ENCODE measurements at regions not wholly inside any gene's neighbourhood (a gene's known extent, or its start where the extent isn't known, plus 50 kb on each side); places are given as distances from the start of the nearest gene placed in this dataset.

- DNase-seq (ENCODE audit: low read depth), result no peak
- TF ChIP-seq, protein P1, sequence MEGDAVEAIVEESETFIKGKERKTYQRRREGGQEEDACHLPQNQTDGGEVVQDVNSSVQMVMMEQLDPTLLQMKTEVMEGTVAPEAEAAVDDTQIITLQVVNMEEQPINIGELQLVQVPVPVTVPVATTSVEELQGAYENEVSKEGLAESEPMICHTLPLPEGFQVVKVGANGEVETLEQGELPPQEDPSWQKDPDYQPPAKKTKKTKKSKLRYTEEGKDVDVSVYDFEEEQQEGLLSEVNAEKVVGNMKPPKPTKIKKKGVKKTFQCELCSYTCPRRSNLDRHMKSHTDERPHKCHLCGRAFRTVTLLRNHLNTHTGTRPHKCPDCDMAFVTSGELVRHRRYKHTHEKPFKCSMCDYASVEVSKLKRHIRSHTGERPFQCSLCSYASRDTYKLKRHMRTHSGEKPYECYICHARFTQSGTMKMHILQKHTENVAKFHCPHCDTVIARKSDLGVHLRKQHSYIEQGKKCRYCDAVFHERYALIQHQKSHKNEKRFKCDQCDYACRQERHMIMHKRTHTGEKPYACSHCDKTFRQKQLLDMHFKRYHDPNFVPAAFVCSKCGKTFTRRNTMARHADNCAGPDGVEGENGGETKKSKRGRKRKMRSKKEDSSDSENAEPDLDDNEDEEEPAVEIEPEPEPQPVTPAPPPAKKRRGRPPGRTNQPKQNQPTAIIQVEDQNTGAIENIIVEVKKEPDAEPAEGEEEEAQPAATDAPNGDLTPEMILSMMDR (IDR thresholded peaks at IDR 0.05; ENCODE audit: insufficient read depth, low read length), result no peak
- H3K4me3 ChIP-seq (ENCODE audit: low read depth, low read length), result no peak overlapping the region
These were observed 98.0 kb downstream of the GASK1B start for GRCh38 chr4:158074851-158075250.

DNA sequence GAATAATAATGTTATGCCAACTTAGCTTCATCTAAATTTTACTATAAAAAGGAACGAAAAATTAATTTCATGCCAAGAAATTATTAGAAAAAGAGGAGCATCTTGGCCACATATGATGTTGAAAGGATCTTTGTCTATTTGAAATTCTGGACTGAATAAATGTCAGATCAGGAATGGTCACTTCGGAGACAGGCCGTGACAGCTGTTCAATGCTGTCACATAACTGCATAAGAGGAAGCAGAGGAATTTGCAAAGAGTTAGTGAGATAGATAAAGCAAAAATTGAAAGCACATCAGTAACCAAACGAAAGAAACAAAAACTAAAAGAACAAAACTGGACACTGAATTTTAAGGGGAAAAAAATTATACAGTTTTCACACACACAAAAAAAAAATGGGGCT is 100.9 kb downstream of the GASK1B start:
- no peak overlapping the region for H3K4me3 ChIP-seq (ENCODE audit: low read depth, low read length)
- TF ChIP-seq, protein P1 (IDR thresholded peaks at IDR 0.05; ENCODE audit: insufficient read depth, low read length), result no peak
- no peak for DNase-seq (ENCODE audit: low read depth)

GRCh38 chr4:158068068-158068467 is 104.8 kb downstream of the GASK1B start:
- no peak overlapping the region for H3K4me3 ChIP-seq (ENCODE audit: low read depth, low read length)
- DNase-seq (ENCODE audit: low read depth), result peak; percentile 60
- TF ChIP-seq, protein P1 (IDR thresholded peaks at IDR 0.05; ENCODE audit: insufficient read depth, low read length), result no peak

GRCh38 chr4:158067646-158068045 is 105.2 kb downstream of the GASK1B start:
- peak; percentile 38 for DNase-seq (ENCODE audit: low read depth)
- no peak overlapping the region for H3K4me3 ChIP-seq (ENCODE audit: low read depth, low read length)

DNA sequence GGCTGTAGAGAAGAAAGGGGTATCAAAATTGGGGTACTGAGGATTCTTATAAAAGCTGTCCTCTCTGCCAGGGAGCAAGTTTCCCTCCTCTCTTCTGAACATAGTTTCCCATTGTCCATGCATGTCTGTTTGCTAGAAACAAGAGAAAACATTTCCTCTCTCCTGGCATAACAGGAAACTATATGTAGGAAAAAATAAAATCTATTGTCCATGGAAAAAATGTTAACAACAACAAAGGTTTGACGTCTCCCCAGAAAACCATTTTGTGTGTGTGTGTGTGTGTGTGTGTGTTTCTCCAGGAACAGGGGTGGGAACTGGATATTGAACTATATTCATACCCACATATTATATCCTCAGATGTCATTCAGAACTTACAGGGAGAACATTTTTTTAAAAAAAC is 107.2 kb downstream of the GASK1B start:
- H3K4me3 ChIP-seq (ENCODE audit: low read depth, low read length), result no peak overlapping the region
- DNase-seq (ENCODE audit: low read depth), result no peak
- TF ChIP-seq, protein P1 (IDR thresholded peaks at IDR 0.05; ENCODE audit: insufficient read depth, low read length), result no peak

More at GRCh38 chr4:158067646-158068045, 105.2 kb downstream of the GASK1B start:
- TF ChIP-seq, protein P1 (IDR thresholded peaks at IDR 0.05; ENCODE audit: insufficient read depth, low read length), result no peak

- TF ChIP-seq, protein P1 (IDR thresholded peaks at IDR 0.05; ENCODE audit: insufficient read depth, low read length), result no peak
- H3K4me3 ChIP-seq (ENCODE audit: low read depth, low read length), result no peak overlapping the region
- no peak for DNase-seq (ENCODE audit: low read depth)
These were observed 107.6 kb downstream of the GASK1B start for GRCh38 chr4:158065176-158065575.

DNA sequence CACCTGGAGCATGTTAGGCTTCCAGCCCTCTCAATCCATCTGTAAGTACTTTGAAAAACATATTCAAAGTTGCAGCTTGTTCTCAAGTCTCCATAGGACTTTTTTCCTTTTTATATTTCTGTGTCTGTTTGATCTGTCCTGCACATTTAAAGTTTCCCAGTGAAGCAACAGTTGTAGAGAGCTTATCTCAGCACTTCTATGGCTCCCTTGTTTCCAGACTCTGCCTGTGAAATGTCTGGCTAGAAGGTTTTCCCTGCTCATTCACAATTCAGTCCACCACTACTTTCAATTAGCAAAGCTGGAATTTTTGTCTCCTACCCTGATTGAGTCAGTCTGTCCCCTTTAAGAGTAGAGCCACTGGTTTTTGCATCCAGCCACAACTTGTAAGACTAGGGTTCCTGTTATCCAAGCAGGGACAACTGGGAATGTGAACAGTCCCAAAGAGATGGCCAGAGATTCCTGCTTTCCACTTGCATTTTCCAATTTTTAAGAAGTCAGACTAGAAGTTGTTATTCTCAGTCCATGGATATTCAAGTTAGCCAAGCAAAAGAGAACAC is 116.1 kb downstream of the GASK1B start:
- no peak overlapping the region for H3K4me3 ChIP-seq (ENCODE audit: low read depth, low read length)
- no peak for DNase-seq (ENCODE audit: low read depth)
- TF ChIP-seq, protein P1 (IDR thresholded peaks at IDR 0.05; ENCODE audit: insufficient read depth, low read length), result no peak

All from fibroblast of the aortic adventitia (primary cell).